Fibroblast of lung (primary cell): ENCODE measurements at regions not wholly inside any gene's neighbourhood (a gene's known extent, or its start where the extent isn't known, plus 50 kb on each side); places are given as distances from the start of the nearest gene placed in this dataset.

ENCODE experiments used
- DNase-seq, 2 donors: peaks; one replicate each; pipeline versions ENCODE4 v3.0.0 to v3.0.0-alpha.2; 2010; ENCODE audit warnings: low read depth in 2 of 2
- H2AFZ ChIP-seq: 2 replicates; pipeline ENCODE4 v1.5.1; 2012; ENCODE audit warnings: low read length, control low read depth, inconsistent platforms
- H3K27ac ChIP-seq: 2 replicates; pipeline ENCODE4 v1.5.1; 2011; ENCODE audit warnings: low read length, control low read depth; ENCODE audit not compliant: insufficient read depth
- H3K27me3 ChIP-seq: 2 replicates; pipeline ENCODE4 v1.5.1; 2011; ENCODE audit warnings: mild to moderate bottlenecking, low read length; ENCODE audit not compliant: control insufficient read depth, insufficient read depth
- H3K36me3 ChIP-seq: 2 replicates; pipeline ENCODE4 v1.5.1; 2011; ENCODE audit warnings: low read length; ENCODE audit not compliant: control insufficient read depth, insufficient read depth
- H3K4me1 ChIP-seq: 2 replicates; pipeline ENCODE4 v1.5.1; 2011; ENCODE audit warnings: low read length; ENCODE audit not compliant: control insufficient read depth, insufficient read depth; ENCODE audit errors: extremely low read depth
- H3K4me2 ChIP-seq: 2 replicates; pipeline ENCODE4 v1.5.1; 2011; ENCODE audit warnings: low read length, control low read depth; ENCODE audit not compliant: insufficient read depth; ENCODE audit errors: extremely low read depth
- H3K4me3 ChIP-seq, 4 experiments: fragments of 200-600 bp in 1 of 4; sonication (generic) in 1 of 4; replicated peaks in 1 of 4; 2 replicates each; pipeline ENCODE4 v1.5.1; 2011 to 2016; ENCODE audit warnings: low read length in 4 of 4, low read depth in 3 of 4, mild to moderate bottlenecking in 3 of 4, control low read depth in 2 of 4, inconsistent platforms in 1 of 4, mixed read lengths in 1 of 4; ENCODE audit not compliant: insufficient read depth in 1 of 4; ENCODE audit errors: control extremely low read depth in 1 of 4
- H3K79me2 ChIP-seq: 2 replicates; pipeline ENCODE4 v1.5.1; 2012; ENCODE audit warnings: mild to moderate bottlenecking, low read length, inconsistent platforms; ENCODE audit not compliant: control insufficient read depth, insufficient read depth
- H3K9ac ChIP-seq: 2 replicates; pipeline ENCODE4 v1.5.1; 2011; ENCODE audit warnings: mild to moderate bottlenecking, low read length, control low read depth; ENCODE audit not compliant: insufficient read depth
- H3K9me3 ChIP-seq: 2 replicates; pipeline ENCODE4 v1.5.1; 2012; ENCODE audit warnings: low read depth, low read length; ENCODE audit not compliant: control insufficient read depth, insufficient read depth
- H4K20me1 ChIP-seq: 2 replicates; pipeline ENCODE4 v1.5.1; 2011; ENCODE audit warnings: low read length; ENCODE audit not compliant: control insufficient read depth, insufficient read depth; ENCODE audit errors: extremely low read depth
- CTCF ChIP-seq, 2 donors: IDR thresholded peaks in 1 of 2; conservative IDR thresholded peaks in 1 of 2; 1 replicate in 1 of 2; 2 replicates in 1 of 2; pipeline ENCODE4 v1.5.1; 2011 to 2012; ENCODE audit warnings: low read length in 2 of 2, control low read depth in 1 of 2, inconsistent platforms in 1 of 2, low read depth in 1 of 2, mild to moderate bottlenecking in 1 of 2
- EZH2 ChIP-seq: IDR thresholded peaks from 2 replicates; pipeline ENCODE4 v1.5.1; 2012; ENCODE audit warnings: low read length, control low read depth, mild to moderate bottlenecking; ENCODE audit errors: missing control alignments

- Histone ChIP-seq H3K9ac (no peak overlapping the region), H3K27ac (no peak overlapping the region), H2AFZ (no peak overlapping the region), H3K27me3 (no peaks in the 10 kb centered on the region), H3K79me2 (no peaks in the 10 kb centered on the region), H3K9me3 (no peaks in the 10 kb centered on the region), H3K4me3 (no peak overlapping the region), H3K36me3 (no peaks in the 10 kb centered on the region), H3K4me2 (no peak overlapping the region), H3K4me1 (no peaks in the 10 kb centered on the region), H4K20me1 (no peaks in the 10 kb centered on the region)
- no peak for DNase-seq
- TF ChIP-seq CTCF (conservative IDR thresholded peaks at IDR 0.05 in 1 of 2, IDR thresholded peaks at IDR 0.05 in 1 of 2; ENCODE audit: low read depth in 1 of 2, low read length in 2 of 2) (no peak), EZH2 (no peak)
Observed at GRCh38 chr22:49641770-49642313, 185.8 kb downstream of the BRD1 start.

GRCh38 chr22:49640366-49641095 lies 187.1 kb downstream of the BRD1 start:
- H3K27me3 ChIP-seq = no peaks in the 10 kb centered on the region
- H3K4me3 ChIP-seq = no peak overlapping the region
- H3K9ac ChIP-seq = no peak overlapping the region
- H3K36me3 ChIP-seq = no peaks in the 10 kb centered on the region
- no peak overlapping the region for H3K27ac ChIP-seq
- H4K20me1 ChIP-seq = no peaks in the 10 kb centered on the region
- H3K9me3 ChIP-seq = no peaks in the 10 kb centered on the region
- no peak for DNase-seq
- no peaks in the 10 kb centered on the region for H3K79me2 ChIP-seq
- H2AFZ ChIP-seq = no peak overlapping the region
- no peak overlapping the region for H3K4me2 ChIP-seq
- no peaks in the 10 kb centered on the region for H3K4me1 ChIP-seq
- TF ChIP-seq EZH2 = no peak
- TF ChIP-seq CTCF (conservative IDR thresholded peaks at IDR 0.05 in 1 of 2, IDR thresholded peaks at IDR 0.05 in 1 of 2; ENCODE audit: low read depth in 1 of 2, low read length in 2 of 2) = no peak

GRCh38 chr22:49639956-49640355 lies 187.7 kb downstream of the BRD1 start:
- H4K20me1 ChIP-seq = no peaks in the 10 kb centered on the region
- H3K4me2 ChIP-seq = no peak overlapping the region
- no peaks in the 10 kb centered on the region for H3K4me1 ChIP-seq
- no peaks in the 10 kb centered on the region for H3K9me3 ChIP-seq
- no peak overlapping the region for H3K4me3 ChIP-seq
- H3K79me2 ChIP-seq = no peaks in the 10 kb centered on the region
- TF ChIP-seq CTCF (conservative IDR thresholded peaks at IDR 0.05 in 1 of 2, IDR thresholded peaks at IDR 0.05 in 1 of 2; ENCODE audit: low read depth in 1 of 2, low read length in 2 of 2) = no peak
- no peak for TF ChIP-seq EZH2
- no peak overlapping the region for H3K9ac ChIP-seq
- no peaks in the 10 kb centered on the region for H3K27me3 ChIP-seq
- H3K36me3 ChIP-seq = no peaks in the 10 kb centered on the region
- no peak overlapping the region for H2AFZ ChIP-seq
- H3K27ac ChIP-seq = no peak overlapping the region
- DNase-seq = no peak
